Activated B cell treated with CpG ODN at 0.5 μM for 24 hours (primary cell): ENCODE measurements at regions not wholly inside any gene's neighbourhood (a gene's known extent, or its start where the extent isn't known, plus 50 kb on each side); places are given as distances from the start of the nearest gene placed in this dataset.

Source experiments
- ATAC-seq: fragments of 200-7000 bp; cut with Tn5 transposase; one replicate; pipeline ENCODE4 v1.10.0; 2021; ENCODE audit warnings: low read depth, mild to moderate bottlenecking, moderate library complexity
- CTCF ChIA-PET: fragments of 350-600 bp; sonication (Branson Sonifier 250); formaldehyde crosslinking; loops from one replicate; lab custom pipeline; 2021; ENCODE audit warnings: antibody characterized with exemption; lab: Charles Lee
- POLR2A ChIA-PET: fragments of 350-600 bp; sonication (Branson Sonifier 250); formaldehyde crosslinking; loops from one replicate; lab custom pipeline; 2021; ENCODE audit warnings: antibody characterized with exemption; lab: Charles Lee
- DNase-seq: peaks from one replicate; pipeline ENCODE4 v3.0.0; 2022
- H3K27ac Mint-ChIP-seq: one replicate; pipeline ENCODE4 v1.8.0; 2020; ENCODE audit warnings: mixed read lengths
- H3K27me3 Mint-ChIP-seq: one replicate; pipeline ENCODE4 v1.8.0; 2021; ENCODE audit warnings: mixed read lengths
- H3K36me3 Mint-ChIP-seq: one replicate; pipeline ENCODE4 v1.8.0; 2021; ENCODE audit warnings: low read depth, mixed read lengths
- H3K4me1 Mint-ChIP-seq: one replicate; pipeline ENCODE4 v1.8.0; 2021; ENCODE audit warnings: mixed read lengths
- H3K4me3 Mint-ChIP-seq: one replicate; pipeline ENCODE4 v1.8.0; 2020; ENCODE audit warnings: mild to moderate bottlenecking, mixed read lengths
- H3K9me3 Mint-ChIP-seq: one replicate; pipeline ENCODE4 v1.8.0; 2020; ENCODE audit warnings: mixed read lengths
- CTCF ChIP-seq: fragments of 200-600 bp; IDR thresholded peaks from one replicate; pipeline ENCODE4 v1.8.0; 2022; ENCODE audit warnings: antibody characterized with exemption, mild to moderate bottlenecking
- intact Hi-C: fragments of 100-400 bp; cut with micrococcal nuclease; formaldehyde crosslinking; loops from one replicate; pipeline ENCODE4 v1.15.1; 2024

GRCh38 chr7:9785211-9785610, 1188.5 kb upstream of the PHF14 start:
- H3K9me3 Mint-ChIP-seq = peaks cover 4% of the 10 kb centered on the region
- TF ChIP-seq CTCF = no peak
- no peaks in the 10 kb centered on the region for H3K4me1 Mint-ChIP-seq
- no peak overlapping the region for H3K27ac Mint-ChIP-seq
- H3K27me3 Mint-ChIP-seq = no peaks in the 10 kb centered on the region
- ATAC-seq (no peak), DNase-seq (no peak)
- intact Hi-C loops = no loop called here
- CTCF ChIA-PET = no interaction called here
- no peak overlapping the region for H3K4me3 Mint-ChIP-seq
- no peaks in the 10 kb centered on the region for H3K36me3 Mint-ChIP-seq
- POLR2A ChIA-PET = no interaction called here

DNA sequence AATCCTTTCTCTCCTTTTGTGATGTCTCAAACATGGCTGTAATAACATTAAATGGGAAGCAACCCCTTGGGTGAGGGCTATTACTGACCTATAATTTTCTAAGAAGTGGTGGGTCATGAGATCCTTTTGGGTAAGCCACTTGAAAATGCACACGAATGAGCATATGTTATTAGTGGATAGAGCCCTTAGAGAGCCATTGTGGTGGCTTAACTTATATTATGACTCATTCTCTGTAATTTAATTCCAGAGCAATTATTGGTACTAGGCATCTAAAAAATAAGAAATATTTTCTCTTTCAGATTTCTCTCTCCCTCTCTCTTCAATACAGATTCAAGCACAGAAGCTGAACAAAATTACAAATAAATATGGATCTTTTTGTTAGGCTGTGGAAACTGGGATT, 1177.4 kb upstream of the PHF14 start:
- intact Hi-C loops = no loop called here
- Mint-ChIP-seq H3K4me3 (no peak overlapping the region), H3K27me3 (no peaks in the 10 kb centered on the region), H3K27ac (no peak overlapping the region), H3K36me3 (no peaks in the 10 kb centered on the region), H3K4me1 (no peaks in the 10 kb centered on the region), H3K9me3 (peaks cover 8% of the 10 kb centered on the region)
- no peak for TF ChIP-seq CTCF
- CTCF ChIA-PET = no interaction called here
- ATAC-seq (no peak), DNase-seq (no peak)
- POLR2A ChIA-PET = no interaction called here

- CTCF ChIA-PET = no interaction called here
- DNase-seq (no peak), ATAC-seq (no peak)
- H3K27ac Mint-ChIP-seq = no peak overlapping the region
- no peaks in the 10 kb centered on the region for H3K4me1 Mint-ChIP-seq
- no peaks in the 10 kb centered on the region for H3K27me3 Mint-ChIP-seq
- intact Hi-C loops = no loop called here
- TF ChIP-seq CTCF = no peak
- H3K36me3 Mint-ChIP-seq = no peaks in the 10 kb centered on the region
- POLR2A ChIA-PET = no interaction called here
- H3K9me3 Mint-ChIP-seq = peaks cover 12% of the 10 kb centered on the region
- H3K4me3 Mint-ChIP-seq = no peak overlapping the region
Measured at GRCh38 chr7:9822458-9823290, 1151.0 kb upstream of the PHF14 start.

DNA sequence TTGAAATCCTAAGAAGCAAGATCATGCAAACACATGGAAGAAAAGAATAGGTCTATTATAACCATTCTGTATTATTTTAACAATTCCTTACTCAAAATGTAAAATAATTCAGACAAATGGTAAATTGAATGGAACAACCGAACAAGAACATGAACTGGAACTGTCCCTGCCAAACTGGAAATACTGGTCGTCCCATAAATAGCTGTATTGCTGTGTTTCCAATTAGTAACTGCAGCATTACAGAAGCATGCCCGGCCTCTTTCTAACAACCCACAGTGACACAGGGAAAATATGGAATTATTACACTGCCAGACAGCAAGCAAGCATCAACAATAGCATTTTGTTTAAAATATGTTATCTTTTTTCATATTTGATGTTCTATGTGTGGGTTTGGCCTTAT, 1138.5 kb upstream of the PHF14 start:
- ChIA-PET CTCF (no interaction called here), POLR2A (no interaction called here)
- ATAC-seq = no peak
- no peak for DNase-seq
- H3K27ac Mint-ChIP-seq = no peak overlapping the region
- H3K27me3 Mint-ChIP-seq = no peaks in the 10 kb centered on the region
- intact Hi-C loops = no loop called here
- H3K36me3 Mint-ChIP-seq = no peaks in the 10 kb centered on the region
- peaks cover 2% of the 10 kb centered on the region for H3K9me3 Mint-ChIP-seq
- H3K4me3 Mint-ChIP-seq = no peak overlapping the region
- no peak for TF ChIP-seq CTCF
- no peaks in the 10 kb centered on the region for H3K4me1 Mint-ChIP-seq

DNA sequence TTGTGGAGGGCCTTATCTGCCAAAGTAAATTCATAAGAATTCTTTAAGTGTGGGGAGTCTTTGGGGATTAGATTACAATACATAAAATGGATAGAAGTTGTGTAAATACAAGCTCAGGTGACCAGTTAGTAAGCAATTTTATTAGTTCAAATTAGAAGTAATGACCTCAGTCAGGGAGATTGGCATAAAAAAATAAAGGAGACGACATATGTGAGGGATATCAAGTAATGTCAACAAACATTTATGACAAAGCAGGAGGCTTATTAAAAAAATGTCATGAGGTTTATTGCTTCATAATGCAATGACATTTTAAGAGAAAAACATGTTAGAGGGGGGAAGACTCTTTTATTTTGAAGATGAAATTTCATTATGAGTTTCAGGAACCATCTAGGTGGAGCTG, 1137.0 kb upstream of the PHF14 start:
- H3K27ac Mint-ChIP-seq = no peak overlapping the region
- peaks cover 2% of the 10 kb centered on the region for H3K9me3 Mint-ChIP-seq
- CTCF ChIA-PET = no interaction called here
- intact Hi-C loops = no loop called here
- ATAC-seq (no peak), DNase-seq (no peak)
- POLR2A ChIA-PET = no interaction called here
- no peaks in the 10 kb centered on the region for H3K36me3 Mint-ChIP-seq
- no peaks in the 10 kb centered on the region for H3K4me1 Mint-ChIP-seq
- H3K4me3 Mint-ChIP-seq = no peak overlapping the region
- no peak for TF ChIP-seq CTCF
- no peaks in the 10 kb centered on the region for H3K27me3 Mint-ChIP-seq
